22Rv1 (cell line): ENCODE measurements at regions not wholly inside any gene's neighbourhood (a gene's known extent, or its start where the extent isn't known, plus 50 kb on each side); places are given as distances from the start of the nearest gene placed in this dataset.

ENCODE experiments used
- H3K27ac ChIP-seq: fragments of 450-650 bp; 2 replicates; pipeline ENCODE4 v1.5.1; 2017
- ZFX ChIP-seq: fragments of 450-650 bp; IDR thresholded peaks from 2 replicates; pipeline ENCODE4 v1.6.1; 2017; ENCODE audit warnings: antibody characterized with exemption, borderline replicate concordance
- TF ChIP-seq, protein P1 (sequence below): fragments of 450-650 bp; IDR thresholded peaks from 2 replicates; pipeline ENCODE4 v1.5.1; 2017; ENCODE audit warnings: mild to moderate bottlenecking

DNA sequence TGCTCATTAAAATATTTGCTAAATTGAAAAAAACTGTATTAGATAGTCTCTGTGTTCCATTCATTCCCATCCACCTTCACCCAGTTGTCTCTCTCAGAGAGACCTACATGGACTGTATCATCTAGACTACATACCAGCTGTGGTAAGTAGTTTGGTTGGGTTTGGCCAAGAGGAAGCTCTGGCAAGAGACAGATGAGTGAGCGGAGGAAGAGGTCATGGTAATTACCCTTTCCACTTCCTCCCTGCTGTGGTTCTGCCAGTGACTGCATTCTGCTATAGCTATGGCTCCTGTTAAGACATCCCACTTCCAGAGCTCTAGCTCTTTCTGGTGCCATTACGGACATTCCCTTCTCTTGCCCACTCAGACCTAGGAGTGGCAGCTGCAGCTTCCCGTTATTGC, 239.0 kb upstream of the MID1 start:
- no peak for TF ChIP-seq ZFX
- TF ChIP-seq, protein P1, sequence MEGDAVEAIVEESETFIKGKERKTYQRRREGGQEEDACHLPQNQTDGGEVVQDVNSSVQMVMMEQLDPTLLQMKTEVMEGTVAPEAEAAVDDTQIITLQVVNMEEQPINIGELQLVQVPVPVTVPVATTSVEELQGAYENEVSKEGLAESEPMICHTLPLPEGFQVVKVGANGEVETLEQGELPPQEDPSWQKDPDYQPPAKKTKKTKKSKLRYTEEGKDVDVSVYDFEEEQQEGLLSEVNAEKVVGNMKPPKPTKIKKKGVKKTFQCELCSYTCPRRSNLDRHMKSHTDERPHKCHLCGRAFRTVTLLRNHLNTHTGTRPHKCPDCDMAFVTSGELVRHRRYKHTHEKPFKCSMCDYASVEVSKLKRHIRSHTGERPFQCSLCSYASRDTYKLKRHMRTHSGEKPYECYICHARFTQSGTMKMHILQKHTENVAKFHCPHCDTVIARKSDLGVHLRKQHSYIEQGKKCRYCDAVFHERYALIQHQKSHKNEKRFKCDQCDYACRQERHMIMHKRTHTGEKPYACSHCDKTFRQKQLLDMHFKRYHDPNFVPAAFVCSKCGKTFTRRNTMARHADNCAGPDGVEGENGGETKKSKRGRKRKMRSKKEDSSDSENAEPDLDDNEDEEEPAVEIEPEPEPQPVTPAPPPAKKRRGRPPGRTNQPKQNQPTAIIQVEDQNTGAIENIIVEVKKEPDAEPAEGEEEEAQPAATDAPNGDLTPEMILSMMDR, result no peak
- H3K27ac ChIP-seq, result no peak overlapping the region

DNA sequence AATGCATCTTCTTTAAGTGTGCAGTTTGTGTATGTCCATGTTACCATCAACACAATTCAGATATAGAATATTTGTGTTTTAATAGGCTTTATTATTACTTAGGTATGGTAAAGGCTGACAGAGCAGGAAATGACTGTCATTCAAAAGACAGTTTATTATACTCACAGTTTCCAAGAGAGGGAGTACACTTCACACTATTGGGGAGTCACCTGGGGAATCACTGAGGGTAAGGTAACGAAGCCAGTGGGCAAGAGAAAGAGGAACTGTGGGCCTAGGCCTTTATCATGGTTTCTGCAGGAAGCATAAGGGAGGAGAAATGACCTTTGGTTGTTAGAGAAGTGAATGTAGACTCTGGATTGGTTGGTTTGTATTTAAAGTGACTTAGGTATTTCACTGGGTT, 235.1 kb upstream of the HCCS start:
- TF ChIP-seq, protein P1, result no peak
- TF ChIP-seq ZFX, result no peak
- H3K27ac ChIP-seq, result no peak overlapping the region

DNA sequence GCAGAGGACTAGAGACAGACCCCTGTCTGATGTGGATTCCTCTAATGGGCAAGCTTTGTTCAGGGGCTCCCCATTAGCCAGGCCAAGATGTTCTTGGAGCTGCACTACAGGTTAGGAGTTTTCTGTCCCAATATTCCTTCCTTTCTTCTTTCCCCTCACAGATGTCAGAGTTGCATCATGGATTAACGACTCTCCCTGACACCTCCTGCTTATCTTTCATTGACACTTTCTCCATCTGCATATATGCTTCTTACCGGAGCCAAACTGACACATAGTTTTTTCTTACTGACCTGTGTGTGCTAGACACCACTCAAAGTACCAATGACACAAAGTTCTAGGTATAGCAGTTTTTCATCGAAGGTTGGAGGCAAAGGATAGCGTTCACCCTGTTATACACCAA, 228.6 kb upstream of the HCCS start:
- TF ChIP-seq ZFX, result no peak
- TF ChIP-seq, protein P1, result no peak
- H3K27ac ChIP-seq, result no peak overlapping the region

DNA sequence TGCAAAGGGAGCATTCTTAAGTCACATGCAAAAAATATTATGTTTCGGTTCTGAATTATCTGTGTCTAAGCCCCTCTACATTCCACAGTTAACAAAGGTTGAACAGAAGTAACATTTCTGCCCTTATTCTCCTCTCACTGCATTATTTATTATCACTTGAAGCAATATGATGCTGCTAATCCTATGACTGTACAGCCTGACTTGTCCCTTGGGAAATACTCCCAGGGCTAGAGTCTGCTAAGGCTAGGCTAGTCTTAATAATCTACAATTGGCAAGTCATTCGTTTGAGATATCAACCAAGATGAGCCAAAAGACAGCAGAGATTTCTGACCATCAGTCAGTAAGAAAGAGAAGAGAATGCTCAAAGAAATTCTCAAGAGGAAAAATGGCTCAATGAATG, 226.9 kb upstream of the HCCS start:
- no peak for TF ChIP-seq ZFX
- TF ChIP-seq, protein P1, result no peak
- no peak overlapping the region for H3K27ac ChIP-seq

DNA sequence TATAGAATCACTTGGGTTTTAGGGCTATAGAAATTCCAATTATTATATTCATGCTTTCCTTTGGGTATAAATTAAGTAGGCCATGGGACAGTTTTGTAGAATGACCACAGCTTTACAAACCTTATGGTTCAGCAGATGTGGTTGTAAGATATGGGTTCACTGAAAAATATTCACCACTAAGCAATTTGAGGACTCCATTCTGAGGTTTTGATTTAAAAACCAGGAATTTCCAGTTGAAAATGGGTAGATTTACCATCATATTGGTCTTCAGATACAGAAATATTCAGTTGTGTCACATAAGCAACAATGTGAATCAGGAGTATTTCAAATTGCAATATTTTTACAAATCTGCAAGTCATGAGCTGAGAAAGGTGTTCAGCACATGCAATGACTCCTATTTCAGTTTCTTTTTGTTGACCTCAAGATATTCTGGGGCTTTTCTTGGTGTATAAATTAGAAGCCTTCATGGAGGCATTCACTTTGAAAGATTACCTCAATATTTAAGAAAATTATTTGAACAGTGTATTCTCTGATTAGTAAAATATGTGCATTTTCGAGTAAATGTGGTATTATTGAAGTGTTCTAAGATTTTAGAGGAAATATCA, 218.4 kb upstream of the HCCS start:
- no peak overlapping the region for H3K27ac ChIP-seq
- TF ChIP-seq, protein P1, result no peak
- TF ChIP-seq ZFX, result no peak

DNA sequence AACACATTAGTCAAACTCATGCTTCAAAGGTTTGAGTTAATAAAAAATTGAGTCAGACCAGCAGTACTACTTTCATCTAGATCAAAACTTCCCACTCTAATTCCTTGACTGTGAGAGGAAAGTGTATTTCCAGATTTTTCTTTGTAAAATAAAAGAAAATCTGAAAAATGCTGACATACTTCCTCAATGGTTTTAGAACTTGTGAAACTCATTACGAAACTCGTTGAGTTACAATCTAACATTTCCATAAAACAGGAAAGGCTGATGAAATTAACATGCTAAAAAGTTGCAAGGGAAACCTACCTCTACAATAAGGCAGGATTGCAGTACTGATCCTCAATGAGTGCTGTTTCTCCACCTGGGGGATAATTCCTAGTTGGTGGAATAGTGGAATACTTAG, 217.8 kb upstream of the HCCS start:
- TF ChIP-seq ZFX, result no peak
- TF ChIP-seq, protein P1, result no peak
- no peak overlapping the region for H3K27ac ChIP-seq

DNA sequence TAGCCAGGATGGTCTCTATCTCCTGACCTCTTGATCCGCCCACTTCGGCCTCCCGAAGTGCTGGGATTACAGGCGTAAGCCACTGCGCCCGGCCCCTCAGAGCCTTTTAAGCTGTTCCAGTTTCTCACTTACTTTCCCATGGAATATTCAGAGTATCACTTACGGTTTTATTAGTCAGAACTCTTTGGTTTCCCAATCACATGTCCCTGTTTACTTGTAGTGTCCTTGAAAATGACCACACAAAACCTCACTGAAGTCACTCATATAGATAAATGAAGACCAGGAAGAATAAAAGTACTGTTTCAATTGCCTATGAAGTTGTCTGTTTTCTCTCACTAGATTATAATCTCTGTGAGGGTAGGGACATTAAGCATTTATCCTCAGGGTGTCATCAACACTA, 217.2 kb upstream of the HCCS start:
- TF ChIP-seq, protein P1, result no peak
- TF ChIP-seq ZFX, result no peak
- H3K27ac ChIP-seq, result no peak overlapping the region
